LNCAP (cell line): ENCODE measurements at regions not wholly inside any gene's neighbourhood (a gene's known extent, or its start where the extent isn't known, plus 50 kb on each side); places are given as distances from the start of the nearest gene placed in this dataset.

ENCODE experiments used
- TF ChIP-seq, protein P1 (sequence below): fragments of 450-650 bp; IDR thresholded peaks from 2 replicates; pipeline ENCODE4 v1.5.1; 2017; ENCODE audit warnings: mild to moderate bottlenecking

DNA sequence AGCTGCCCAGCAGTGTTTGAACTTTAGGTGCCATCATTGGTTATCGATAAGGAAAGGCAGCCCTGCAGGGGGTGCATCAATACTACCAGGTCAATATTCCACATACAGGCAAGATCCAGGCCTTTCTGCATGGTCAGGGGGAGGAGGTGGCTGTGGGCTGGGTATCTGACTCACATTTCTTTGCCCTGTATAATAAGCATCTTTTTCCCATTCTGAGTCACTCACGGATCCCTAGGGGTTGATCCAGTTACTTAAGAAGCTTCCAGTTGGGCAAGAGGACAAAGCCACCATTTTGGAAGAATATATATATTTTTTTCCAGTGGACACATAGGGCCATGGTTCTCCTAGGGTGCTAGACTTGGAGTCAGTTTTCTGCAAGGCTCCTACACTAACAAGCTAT lies 114.2 kb upstream of the HABP2 start:
- TF ChIP-seq, protein P1, sequence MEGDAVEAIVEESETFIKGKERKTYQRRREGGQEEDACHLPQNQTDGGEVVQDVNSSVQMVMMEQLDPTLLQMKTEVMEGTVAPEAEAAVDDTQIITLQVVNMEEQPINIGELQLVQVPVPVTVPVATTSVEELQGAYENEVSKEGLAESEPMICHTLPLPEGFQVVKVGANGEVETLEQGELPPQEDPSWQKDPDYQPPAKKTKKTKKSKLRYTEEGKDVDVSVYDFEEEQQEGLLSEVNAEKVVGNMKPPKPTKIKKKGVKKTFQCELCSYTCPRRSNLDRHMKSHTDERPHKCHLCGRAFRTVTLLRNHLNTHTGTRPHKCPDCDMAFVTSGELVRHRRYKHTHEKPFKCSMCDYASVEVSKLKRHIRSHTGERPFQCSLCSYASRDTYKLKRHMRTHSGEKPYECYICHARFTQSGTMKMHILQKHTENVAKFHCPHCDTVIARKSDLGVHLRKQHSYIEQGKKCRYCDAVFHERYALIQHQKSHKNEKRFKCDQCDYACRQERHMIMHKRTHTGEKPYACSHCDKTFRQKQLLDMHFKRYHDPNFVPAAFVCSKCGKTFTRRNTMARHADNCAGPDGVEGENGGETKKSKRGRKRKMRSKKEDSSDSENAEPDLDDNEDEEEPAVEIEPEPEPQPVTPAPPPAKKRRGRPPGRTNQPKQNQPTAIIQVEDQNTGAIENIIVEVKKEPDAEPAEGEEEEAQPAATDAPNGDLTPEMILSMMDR = no peak

DNA sequence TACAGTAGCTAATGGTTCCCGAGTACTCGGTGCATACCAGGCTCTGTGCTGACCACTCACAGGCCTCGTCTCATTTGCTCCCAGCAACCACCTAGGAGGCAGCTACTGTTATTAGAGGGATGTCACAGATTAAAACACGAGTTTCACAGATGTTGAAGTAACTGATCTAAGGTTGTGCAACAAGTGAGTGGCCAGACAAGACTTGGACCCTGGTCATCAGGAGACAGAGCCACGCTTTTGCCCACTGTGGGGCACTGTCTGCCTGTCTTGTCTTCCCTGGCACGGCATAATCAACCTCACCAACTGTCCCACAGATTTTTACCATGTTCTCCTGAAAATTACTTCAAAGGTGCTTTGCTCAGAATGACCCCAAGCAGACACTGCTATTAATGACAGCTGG lies 111.6 kb upstream of the HABP2 start:
- TF ChIP-seq, protein P1 = no peak; the same call in 1 of the 2 replicates

DNA sequence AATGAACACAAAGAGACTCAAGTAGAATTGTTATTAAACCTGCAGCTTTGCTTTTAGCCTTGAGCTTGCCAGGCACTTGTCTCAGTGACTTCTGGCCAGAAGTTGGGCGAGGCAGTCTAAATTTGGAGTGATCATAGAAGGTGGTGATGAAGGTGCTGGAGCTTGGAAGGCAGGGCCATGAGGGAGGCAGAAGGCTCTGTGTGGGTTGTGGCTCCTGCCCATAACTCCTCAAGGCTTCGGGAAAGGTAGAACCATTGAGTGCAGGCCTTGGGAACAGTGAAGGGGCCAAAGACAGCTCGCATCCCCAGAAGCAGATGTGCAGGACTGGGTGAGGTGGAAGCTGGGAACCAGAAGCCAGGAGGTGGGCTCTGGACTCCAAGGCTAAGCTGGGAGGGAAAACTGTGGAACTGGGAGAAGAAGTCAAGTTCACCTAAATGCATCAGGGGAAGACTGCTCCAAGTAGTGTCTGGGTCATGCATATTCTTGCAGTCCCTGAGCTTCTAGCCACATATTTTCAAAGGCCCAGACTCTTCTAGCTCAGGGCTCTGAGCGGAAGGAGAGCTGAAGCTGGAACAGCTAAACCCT lies 111.1 kb upstream of the HABP2 start:
- TF ChIP-seq, protein P1 = no peak

DNA sequence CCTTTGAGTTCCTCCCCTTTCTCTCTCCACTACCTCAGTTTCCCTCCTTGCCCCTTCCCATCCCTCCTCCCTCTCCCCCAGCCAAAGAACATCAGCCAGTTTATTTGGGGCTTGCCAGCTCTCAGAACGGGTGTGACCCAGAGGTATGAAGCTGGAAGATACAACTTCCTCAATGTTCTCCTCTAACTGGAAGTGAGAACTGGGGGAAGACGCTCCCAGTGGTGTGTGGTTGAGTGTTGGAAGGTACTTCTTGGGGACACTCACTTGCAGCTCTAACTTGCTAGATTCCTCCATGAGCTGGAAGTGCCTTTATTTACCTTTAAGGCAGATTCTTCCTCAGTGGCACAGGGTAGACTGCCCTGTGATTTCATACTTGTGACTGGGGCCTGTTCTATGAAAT lies 110.5 kb upstream of the HABP2 start:
- TF ChIP-seq, protein P1 = no peak

DNA sequence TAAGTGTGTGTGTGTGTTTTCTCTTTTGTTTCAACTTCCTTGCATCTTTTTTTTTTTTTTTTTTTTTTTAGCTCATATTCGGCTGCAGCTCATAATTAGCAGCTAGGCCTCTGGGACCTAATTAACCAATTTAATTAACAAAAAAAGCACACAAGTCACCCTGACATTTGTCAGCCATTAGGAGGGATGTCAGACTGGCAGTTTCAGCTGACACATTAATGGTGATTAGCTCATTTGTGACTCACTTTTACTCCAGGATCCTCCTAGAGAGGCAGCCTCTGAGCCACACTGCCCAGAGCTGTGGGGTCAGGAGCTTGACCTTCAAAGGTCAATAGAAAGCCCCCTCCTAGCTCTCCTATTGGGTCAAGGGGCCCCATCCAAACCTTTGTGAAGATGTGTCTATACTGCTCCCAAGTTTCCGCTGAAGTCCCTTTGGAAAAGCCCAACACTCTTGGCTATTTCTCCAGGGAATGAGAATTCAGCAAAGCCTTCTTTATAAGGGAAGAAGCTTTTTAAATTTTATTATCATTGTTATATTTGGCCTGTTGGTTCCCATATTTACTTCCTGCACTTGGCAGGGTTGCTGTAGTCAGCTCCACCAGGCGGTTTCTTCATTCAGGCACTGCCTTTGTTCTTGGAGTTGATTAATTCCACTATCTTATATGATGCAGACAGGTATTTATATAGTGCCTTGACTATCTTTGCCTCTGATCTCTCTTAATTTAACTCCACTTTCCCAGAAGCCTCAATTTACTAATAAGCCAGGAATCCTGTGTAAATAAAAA lies 109.5 kb upstream of the HABP2 start:
- TF ChIP-seq, protein P1 = no peak

DNA sequence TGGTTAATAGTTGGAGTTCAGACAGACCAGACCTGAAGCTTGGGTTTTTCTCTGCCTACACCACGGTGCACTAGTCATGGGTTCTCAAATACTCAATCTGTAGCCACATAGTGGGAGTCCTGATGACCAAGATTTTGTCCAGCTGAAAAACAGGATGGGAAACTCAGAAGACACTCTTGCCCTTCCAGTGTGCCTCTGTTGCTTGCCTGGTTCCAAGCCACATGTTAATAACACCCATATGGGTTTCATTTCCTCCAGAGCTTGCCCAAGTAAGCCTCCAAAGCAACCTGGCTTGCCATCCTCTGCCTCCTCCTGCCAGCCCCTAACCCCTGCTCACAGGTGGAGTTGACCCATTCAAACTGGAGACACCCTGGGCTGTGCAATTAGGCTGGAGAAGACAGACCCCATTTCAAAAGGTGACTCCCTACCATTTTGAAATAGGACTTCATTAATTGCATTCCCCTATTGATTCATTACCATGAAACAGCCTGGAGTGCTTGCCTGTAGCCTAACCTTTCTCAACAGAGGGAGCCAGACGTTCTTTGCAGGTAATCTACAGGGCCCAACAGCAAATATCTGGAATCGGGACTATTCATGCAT lies 108.0 kb upstream of the HABP2 start:
- TF ChIP-seq, protein P1 = no peak

DNA sequence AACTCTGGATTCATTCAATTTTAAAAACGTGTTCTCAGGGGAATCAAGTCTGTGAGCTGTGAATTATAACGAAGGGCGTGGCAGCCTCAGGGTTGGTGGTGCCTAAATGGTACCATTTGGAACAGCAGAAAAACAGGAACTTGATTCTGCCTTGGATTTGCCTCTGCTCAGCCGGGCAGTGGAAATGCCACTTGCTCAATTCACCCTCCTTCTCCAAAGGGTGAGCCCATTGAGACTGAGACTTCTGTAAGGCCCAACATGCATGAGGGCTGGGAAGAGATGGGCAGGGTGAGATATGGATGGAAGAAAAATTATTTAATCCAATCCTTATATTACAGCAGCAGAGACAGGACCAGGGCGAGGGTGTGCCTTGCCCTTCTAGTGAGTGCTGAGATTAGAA lies 107.1 kb upstream of the HABP2 start:
- TF ChIP-seq, protein P1 = no peak
